ENCODE measurements at regions not wholly inside any gene's neighbourhood (a gene's known extent, or its start where the extent isn't known, plus 50 kb on each side); places are given as distances from the start of the nearest gene placed in this dataset.

- TF ChIP-seq CTCF (conservative IDR thresholded peaks at IDR 0.05; ENCODE audit: low read depth in 2 of 2) = no peak
- TF ChIP-seq NANOG (IDR thresholded peaks at IDR 0.05; ENCODE audit: borderline replicate concordance) = no peak
- no peak for TF ChIP-seq EZH2 (IDR thresholded peaks at IDR 0.05; ENCODE audit: low read depth, unreplicated experiment)
- TF ChIP-seq ZNF331 (CRISPR knock-in tag; IDR thresholded peaks at IDR 0.05; ENCODE audit: low read depth) = no peak
- no peak for TF ChIP-seq EZH2phosphoT487 (IDR thresholded peaks at IDR 0.05; ENCODE audit: unreplicated experiment)
- TF ChIP-seq STAT1 (IDR thresholded peaks at IDR 0.05; ENCODE audit: unreplicated experiment) = no peak
- TF ChIP-seq REST (IDR thresholded peaks at IDR 0.05; ENCODE audit: unreplicated experiment) = no peak
- no peak for TF ChIP-seq POLR2AphosphoS5 (IDR thresholded peaks at IDR 0.05; ENCODE audit: low read depth)
- TF ChIP-seq CREB1 (CRISPR knock-in tag; IDR thresholded peaks at IDR 0.05; ENCODE audit: low read depth) = no peak
- TF ChIP-seq ETS1 (IDR thresholded peaks at IDR 0.05) = no peak
Observed at GRCh38 chrX:87728024-87728423, 210.4 kb downstream of the KLHL4 start.

All from GM23338 (cell line).